GM11168 (cell line): ENCODE measurements at regions not wholly inside any gene's neighbourhood (a gene's known extent, or its start where the extent isn't known, plus 50 kb on each side); places are given as distances from the start of the nearest gene placed in this dataset.
"Not testable (repeated sequence)": the region's sequence is repeated elsewhere in the genome, so short reads cannot be mapped to it uniquely, and the experiment has no call there.

Source experiments
- in situ Hi-C: fragments of 300-500 bp; cut with MboI; formaldehyde crosslinking; loops from one replicate; pipeline ENCODE4 v1.12.0; 2022; ENCODE audit warnings: low sequenced_read_pairs; ENCODE audit not compliant: unreplicated experiment

GRCh38 chr5:62757686-62758085 is 179.1 kb downstream of the LRRC70 start:
- in situ Hi-C loops: not testable (repeated sequence)

- in situ Hi-C loops: not testable (repeated sequence)
Observed at GRCh38 chr5:62752998-62753367, 174.4 kb downstream of the LRRC70 start.

GRCh38 chr5:62752056-62752997 is 173.7 kb downstream of the LRRC70 start:
- in situ Hi-C loops: not testable (repeated sequence)

GRCh38 chr5:62742207-62742606 is 163.6 kb downstream of the LRRC70 start:
- in situ Hi-C loops: no loop called here

GRCh38 chr5:62741761-62742160 is 163.1 kb downstream of the LRRC70 start:
- in situ Hi-C loops: no loop called here

- in situ Hi-C loops: no loop called here
Observed at GRCh38 chr5:62737766-62738165, 159.1 kb downstream of the LRRC70 start.

- in situ Hi-C loops: no loop called here
Observed at GRCh38 chr5:62732677-62733121, 154.1 kb downstream of the LRRC70 start.

- in situ Hi-C loops: no loop called here
Observed at GRCh38 chr5:62731022-62731421, 152.4 kb downstream of the LRRC70 start.

- in situ Hi-C loops: no loop called here
Observed at GRCh38 chr5:62729675-62730074, 151.1 kb downstream of the LRRC70 start.

- in situ Hi-C loops: no loop called here
Observed at GRCh38 chr5:62727861-62728260, 149.2 kb downstream of the LRRC70 start.

GRCh38 chr5:62727184-62727583 is 148.6 kb downstream of the LRRC70 start:
- in situ Hi-C loops: no loop called here

GRCh38 chr5:62722360-62722759 is 143.7 kb downstream of the LRRC70 start:
- in situ Hi-C loops: no loop called here

- in situ Hi-C loops: no loop called here
Observed at GRCh38 chr5:62720031-62720441, 141.4 kb downstream of the LRRC70 start.

- in situ Hi-C loops: no loop called here
Observed at GRCh38 chr5:62719061-62719720, 140.6 kb downstream of the LRRC70 start.

- in situ Hi-C loops: no loop called here
Observed at GRCh38 chr5:62718324-62718723, 139.7 kb downstream of the LRRC70 start.

- in situ Hi-C loops: no loop called here
Observed at GRCh38 chr5:62717301-62717933, 138.8 kb downstream of the LRRC70 start.

- in situ Hi-C loops: no loop called here
Observed at GRCh38 chr5:62714296-62714695, 135.7 kb downstream of the LRRC70 start.

- in situ Hi-C loops: no loop called here
Observed at GRCh38 chr5:62708481-62709325, 130.1 kb downstream of the LRRC70 start.

GRCh38 chr5:62707563-62707962 is 128.9 kb downstream of the LRRC70 start:
- in situ Hi-C loops: no loop called here

GRCh38 chr5:62707131-62707530 is 128.5 kb downstream of the LRRC70 start:
- in situ Hi-C loops: no loop called here
